RPMI8226 (cell line): ENCODE measurements at regions not wholly inside any gene's neighbourhood (a gene's known extent, or its start where the extent isn't known, plus 50 kb on each side); places are given as distances from the start of the nearest gene placed in this dataset.
"Not testable (repeated sequence)": the region's sequence is repeated elsewhere in the genome, so short reads cannot be mapped to it uniquely, and the experiment has no call there.

Experiments
- DNase-seq: peaks from one replicate; pipeline ENCODE4 v3.0.0-alpha.2; 2015

DNA sequence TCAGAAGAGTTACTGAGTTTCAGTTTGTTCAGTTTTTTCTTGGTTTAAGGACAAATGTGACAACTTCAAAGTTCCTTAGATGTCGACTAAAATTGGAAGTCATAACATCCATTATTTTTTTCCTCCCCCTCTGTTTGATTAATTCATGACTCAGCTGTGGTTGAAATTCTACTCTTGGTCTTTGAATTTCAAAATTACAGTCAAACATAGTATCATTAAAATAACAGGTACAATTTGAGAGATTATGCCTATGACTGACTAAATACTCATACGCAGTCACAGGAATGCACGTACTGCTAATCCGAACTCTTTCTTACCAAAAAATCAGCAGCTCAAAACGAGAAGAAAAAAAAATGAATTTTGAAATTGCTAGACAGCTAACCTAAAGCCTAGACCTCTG lies 1434.8 kb downstream of the RAPGEF2 start:
- no peak for DNase-seq

DNA sequence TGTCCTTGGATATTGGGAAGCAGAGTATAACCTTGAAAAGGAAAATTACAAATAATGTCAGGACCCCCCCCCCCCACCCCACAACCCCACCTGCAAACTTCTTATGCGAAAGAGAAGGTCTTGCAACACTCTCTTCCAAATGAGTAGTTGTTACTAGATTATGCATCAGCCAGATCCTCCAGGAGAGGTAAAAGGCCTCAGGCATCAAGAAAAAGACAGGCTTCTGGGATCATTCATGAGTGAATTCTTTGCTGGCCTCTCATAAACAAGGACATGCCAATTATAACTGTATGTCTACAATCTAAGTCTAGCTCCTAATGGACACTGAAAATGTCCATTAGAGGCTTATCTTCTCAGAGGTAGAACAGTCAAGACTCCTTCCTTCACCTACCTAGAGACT lies 1443.3 kb downstream of the RAPGEF2 start:
- DNase-seq = no peak

GRCh38 chr4:160549951-160550519 lies 1447.2 kb downstream of the RAPGEF2 start:
- not testable (repeated sequence) for DNase-seq

DNA sequence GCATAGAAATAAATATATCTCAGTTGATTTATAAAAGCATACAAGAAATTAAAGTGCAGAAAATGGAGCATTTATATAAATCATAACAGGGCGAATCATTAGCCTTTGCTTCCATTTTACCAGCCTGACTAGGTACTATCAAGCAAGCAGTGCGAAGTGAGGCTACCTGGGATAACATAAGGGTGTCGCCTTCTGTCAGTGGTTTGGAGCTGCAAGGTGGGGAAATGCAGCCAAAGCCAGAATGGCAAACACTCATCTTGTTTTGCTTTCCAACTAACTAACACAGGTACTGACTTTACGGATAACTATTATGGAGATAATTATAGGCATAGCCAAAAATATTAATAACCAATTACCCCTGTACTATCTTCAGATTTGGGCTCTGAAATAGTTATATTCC lies 1459.8 kb downstream of the RAPGEF2 start:
- DNase-seq = no peak

- DNase-seq = no peak
These were observed 1460.8 kb downstream of the RAPGEF2 start for GRCh38 chr4:160563552-160564282.

DNA sequence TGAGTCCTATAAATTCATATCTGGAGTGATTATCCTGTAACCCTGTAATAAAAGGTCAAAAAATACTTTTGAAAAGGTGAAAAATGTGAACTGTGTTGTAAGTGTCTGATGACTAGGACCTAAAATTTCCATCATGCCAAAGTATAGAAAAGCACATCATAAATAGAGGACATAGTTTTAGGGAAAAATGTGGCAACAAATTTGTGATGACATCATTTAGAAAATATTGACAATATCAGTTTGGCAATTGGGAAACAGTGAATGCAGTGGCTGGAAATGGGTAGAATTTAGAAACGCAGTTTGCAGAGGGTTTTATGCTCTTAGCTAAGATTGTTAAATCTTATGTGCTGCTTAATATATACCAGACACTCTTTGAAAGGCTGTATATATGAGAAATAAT lies 1464.8 kb downstream of the RAPGEF2 start:
- DNase-seq = no peak

DNA sequence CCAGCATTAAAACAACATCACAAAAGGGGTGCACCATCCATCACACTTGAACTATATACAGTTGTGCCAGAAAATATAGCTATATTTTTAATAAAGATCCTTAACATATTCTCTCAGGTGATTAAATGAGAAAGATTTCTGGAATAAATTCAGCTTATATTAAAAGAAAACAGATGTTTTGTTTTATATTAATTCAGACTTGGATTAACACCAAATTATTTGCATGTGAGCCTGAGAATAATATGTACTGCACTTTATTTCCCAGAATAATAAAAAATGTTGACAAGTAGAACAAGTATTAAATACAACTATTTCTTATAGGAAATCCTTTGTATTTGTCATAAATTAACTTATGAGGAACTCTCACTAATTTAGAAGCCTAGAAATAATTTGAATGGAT lies 1467.4 kb downstream of the RAPGEF2 start:
- DNase-seq = no peak

- DNase-seq = not testable (repeated sequence)
These were observed 1471.4 kb downstream of the RAPGEF2 start for GRCh38 chr4:160574272-160574671.

- DNase-seq = no peak
These were observed 1477.7 kb downstream of the RAPGEF2 start for GRCh38 chr4:160580581-160580980.

GRCh38 chr4:160592258-160592657 lies 1489.4 kb downstream of the RAPGEF2 start:
- no peak for DNase-seq

- no peak for DNase-seq
These were observed 1492.8 kb downstream of the RAPGEF2 start for GRCh38 chr4:160595646-160596045.

- DNase-seq = no peak
These were observed 1501.7 kb downstream of the RAPGEF2 start for GRCh38 chr4:160604541-160604940.

- DNase-seq = peak; percentile 67
These were observed 1508.3 kb downstream of the RAPGEF2 start for GRCh38 chr4:160611181-160611580.

DNA sequence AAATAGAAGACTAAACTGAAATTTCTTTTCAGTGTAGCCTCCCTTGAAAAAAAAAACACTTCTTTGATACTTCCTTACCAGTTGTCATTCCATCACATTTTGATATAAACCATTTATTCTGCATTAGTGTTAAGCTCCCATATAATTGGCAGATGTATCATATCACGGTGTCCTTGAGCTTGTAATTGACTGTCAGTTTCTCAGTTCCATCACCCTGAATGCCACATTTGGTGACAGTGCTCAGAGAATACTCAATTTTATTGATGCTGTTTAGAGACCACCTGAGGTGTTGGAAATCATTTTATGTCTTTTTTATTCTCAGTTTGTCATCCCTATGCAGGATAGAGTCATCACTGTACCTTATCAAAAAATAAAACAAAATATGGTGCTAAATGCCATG lies 1528.2 kb downstream of the RAPGEF2 start:
- no peak for DNase-seq

GRCh38 chr4:160652790-160653189 lies 1511.0 kb downstream of the FSTL5 start:
- no peak for DNase-seq

DNA sequence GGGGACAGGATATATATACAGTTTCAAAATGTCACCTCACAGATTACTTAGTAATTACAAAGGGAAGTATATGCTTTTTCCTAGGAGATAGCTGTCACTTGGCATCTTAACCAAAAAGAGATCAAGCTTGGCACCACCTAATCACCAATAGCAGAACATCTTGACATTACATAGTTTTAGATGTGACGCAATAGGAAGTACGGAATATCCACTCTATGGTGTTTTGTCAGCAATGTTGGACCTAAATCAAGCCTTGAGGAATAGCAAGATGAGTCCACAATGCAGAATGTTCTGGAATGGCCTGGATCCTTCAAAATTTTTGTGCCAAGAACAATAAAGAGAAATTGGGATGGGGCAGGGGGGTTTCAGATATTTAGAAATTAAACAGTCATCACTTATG lies 1488.2 kb downstream of the FSTL5 start:
- DNase-seq = no peak

DNA sequence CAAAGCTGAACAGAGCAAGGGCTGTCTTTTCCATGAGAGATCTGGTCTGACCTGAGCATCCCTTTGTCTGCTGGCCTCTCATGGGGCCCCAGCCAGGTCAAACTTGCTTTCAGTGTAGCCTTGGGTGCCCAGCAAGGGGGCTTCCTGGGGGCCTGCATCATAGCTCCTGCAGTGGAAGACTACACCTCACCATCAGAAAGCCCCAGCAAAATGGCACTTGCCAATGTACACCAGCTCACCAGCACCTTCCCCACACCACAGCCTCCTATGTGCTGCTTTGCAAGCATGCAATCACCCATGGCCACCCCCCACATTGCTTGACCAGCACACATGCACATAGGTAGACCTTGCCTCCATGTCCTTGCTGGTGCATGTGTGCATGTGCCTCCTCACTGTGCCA lies 1478.1 kb downstream of the FSTL5 start:
- no peak for DNase-seq

GRCh38 chr4:160701671-160702070 lies 1462.1 kb downstream of the FSTL5 start:
- DNase-seq = no peak

DNA sequence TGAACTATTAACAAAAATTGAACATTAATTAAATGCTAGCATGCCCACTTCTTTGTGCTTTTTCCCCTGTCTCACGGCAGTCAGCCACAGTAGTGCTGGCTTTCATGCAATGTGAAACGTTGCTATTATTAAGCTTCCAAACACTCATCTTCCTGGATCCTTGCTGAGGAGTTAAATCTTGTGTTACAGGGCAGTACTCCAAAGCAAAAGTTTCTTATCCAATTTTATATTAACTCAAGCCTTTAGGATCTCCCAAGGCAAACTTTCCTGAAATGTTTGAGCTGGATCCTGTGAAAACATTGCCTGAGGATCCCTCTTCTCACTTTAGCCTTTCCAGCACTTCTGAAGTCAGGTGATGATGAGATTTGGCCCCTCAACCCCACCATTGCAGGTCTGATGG lies 1454.8 kb downstream of the FSTL5 start:
- no peak for DNase-seq

- no peak for DNase-seq
These were observed 1454.3 kb downstream of the FSTL5 start for GRCh38 chr4:160709546-160709945.

GRCh38 chr4:160716551-160716950 lies 1447.2 kb downstream of the FSTL5 start:
- DNase-seq = no peak

GRCh38 chr4:160717848-160718247 lies 1446.0 kb downstream of the FSTL5 start:
- DNase-seq = no peak

GRCh38 chr4:160724063-160724462 lies 1439.7 kb downstream of the FSTL5 start:
- DNase-seq = no peak

DNA sequence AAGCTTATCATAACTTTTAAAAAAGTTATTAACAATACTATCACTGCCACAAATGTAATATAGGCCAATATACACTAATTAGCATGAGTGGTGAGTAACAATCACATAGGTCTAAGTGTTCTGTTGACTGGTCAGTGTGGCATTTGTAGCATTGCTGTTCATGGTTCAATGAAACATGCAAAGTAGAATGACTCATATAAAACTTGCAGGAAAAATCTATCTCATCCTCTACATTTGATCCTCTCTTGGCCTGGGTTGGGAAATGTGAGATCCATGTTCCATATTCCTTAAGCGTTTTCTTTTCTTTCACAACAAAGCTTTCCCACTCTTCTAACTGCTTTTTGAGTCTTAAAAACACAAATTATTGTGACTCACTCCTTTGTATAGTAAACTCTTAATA lies 1418.7 kb downstream of the FSTL5 start:
- no peak for DNase-seq

GRCh38 chr4:160746585-160746984 lies 1417.2 kb downstream of the FSTL5 start:
- not testable (repeated sequence) for DNase-seq
